ENCODE measurements at regions not wholly inside any gene's neighbourhood (a gene's known extent, or its start where the extent isn't known, plus 50 kb on each side); places are given as distances from the start of the nearest gene placed in this dataset.
A peak's percentile ranks its signal among the peaks of the same experiment; 100 is the strongest.

DNA sequence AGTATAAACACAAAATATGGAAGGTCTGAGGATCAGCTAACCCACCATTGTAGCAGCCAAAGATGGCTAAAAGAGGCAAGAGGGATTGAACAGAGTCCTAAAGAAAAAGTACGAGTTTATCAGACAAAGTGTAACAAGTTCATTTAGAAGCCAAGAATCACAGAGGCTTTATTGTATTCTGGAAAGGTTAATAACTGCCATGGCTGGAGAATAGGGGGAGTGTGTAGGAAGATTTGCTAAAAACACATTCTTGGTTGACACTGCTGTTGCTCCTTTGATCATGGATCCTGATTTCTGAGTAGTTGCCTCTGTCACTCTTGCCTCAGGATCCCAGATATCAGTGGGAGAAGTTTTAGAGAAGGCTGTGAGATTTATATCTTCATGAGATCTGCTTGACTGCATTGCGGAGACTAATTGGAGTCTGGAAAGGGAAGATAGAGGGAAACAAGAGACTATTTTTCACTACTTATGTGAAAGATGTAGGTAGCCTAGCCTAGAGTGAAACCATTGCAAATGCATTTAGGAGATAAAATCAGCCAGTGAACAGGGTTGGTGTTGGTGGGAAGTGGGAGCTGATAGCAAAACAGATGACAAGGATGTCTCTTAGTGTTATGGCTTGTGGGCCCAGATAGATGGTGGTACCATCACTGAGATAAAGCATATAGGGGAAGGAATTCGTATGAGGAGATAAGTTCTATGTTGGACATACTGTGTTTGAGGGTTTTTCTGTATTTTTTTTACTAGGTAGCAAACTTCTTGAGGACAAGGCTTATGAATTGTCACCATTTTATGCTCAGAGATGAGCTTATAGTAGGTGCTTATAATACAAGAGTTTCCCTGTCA is 402.9 kb upstream of the PDE3A start:
- H3K4me3 ChIP-seq (replicated peaks; ENCODE audit: low read depth, low read length): no peak overlapping the region
- no peak for DNase-seq (ENCODE audit: extremely low read depth, low read depth)
- TF ChIP-seq, protein P1, sequence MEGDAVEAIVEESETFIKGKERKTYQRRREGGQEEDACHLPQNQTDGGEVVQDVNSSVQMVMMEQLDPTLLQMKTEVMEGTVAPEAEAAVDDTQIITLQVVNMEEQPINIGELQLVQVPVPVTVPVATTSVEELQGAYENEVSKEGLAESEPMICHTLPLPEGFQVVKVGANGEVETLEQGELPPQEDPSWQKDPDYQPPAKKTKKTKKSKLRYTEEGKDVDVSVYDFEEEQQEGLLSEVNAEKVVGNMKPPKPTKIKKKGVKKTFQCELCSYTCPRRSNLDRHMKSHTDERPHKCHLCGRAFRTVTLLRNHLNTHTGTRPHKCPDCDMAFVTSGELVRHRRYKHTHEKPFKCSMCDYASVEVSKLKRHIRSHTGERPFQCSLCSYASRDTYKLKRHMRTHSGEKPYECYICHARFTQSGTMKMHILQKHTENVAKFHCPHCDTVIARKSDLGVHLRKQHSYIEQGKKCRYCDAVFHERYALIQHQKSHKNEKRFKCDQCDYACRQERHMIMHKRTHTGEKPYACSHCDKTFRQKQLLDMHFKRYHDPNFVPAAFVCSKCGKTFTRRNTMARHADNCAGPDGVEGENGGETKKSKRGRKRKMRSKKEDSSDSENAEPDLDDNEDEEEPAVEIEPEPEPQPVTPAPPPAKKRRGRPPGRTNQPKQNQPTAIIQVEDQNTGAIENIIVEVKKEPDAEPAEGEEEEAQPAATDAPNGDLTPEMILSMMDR (IDR thresholded peaks at IDR 0.05; ENCODE audit: low read depth, low read length, missing control alignments): no peak

DNA sequence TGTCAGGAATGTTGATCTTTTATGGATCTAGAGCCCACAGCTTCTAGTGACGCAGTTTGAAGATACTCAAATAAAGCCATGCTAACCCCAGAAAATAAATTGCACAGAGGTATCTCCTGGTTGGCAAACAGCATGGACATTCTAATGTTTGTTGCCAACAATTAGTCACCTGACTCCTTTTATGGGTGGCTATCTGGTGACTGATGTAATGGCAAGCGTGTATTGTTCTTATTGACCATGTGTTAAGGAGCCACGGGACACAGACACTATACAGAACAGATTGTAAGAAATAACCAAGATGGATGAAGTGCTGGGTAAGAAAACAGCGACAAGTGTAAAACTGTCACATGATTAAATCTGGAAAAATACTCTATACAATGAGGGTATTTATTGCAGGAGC is 401.3 kb upstream of the PDE3A start:
- no peak for DNase-seq (ENCODE audit: extremely low read depth, low read depth)
- TF ChIP-seq, protein P1 (IDR thresholded peaks at IDR 0.05; ENCODE audit: low read depth, low read length, missing control alignments): no peak
- H3K4me3 ChIP-seq (replicated peaks; ENCODE audit: low read depth, low read length): no peak overlapping the region

DNA sequence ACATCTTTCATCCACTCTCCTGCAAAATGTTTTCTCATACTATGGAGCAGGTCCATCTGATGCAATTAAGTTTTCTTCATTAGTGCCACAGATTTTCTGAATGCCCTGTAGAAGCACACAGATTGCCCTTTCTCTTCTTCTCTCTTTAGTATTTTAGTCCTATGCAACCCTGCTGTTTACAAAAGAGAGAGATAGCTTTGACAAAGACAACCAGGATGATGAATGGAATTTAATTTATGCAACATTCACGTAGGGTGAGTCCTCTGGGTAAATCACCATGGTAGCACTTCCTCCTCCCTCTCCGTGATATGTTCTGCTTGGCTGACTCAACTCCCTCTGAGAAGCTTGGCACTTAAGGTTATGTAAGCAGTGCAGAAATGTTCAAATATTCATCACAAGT is 400.9 kb upstream of the PDE3A start:
- no peak overlapping the region for H3K4me3 ChIP-seq (replicated peaks; ENCODE audit: low read depth, low read length)
- TF ChIP-seq, protein P1 (IDR thresholded peaks at IDR 0.05; ENCODE audit: low read depth, low read length, missing control alignments): no peak
- DNase-seq (ENCODE audit: extremely low read depth, low read depth): peak; percentile 36

DNA sequence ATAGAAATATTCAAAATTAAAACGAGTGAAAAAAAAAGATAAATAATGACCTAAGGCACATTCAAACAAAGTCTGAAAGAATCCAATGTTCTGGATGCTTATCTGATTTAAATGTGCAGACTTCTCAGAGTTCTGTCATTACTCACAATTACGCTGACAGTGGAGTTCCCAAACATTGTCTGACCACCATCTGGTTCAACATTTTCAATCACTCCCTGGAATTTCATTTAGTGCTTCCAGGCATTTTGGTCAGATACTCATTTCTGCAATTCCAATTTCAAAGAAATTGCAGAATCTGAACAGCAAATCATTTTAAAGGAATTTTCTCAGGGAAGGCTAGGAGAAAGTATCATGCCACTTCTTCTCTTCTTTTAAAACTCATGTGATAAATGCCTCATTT is 398.2 kb upstream of the PDE3A start:
- TF ChIP-seq, protein P1 (IDR thresholded peaks at IDR 0.05; ENCODE audit: low read depth, low read length, missing control alignments): no peak
- no peak for DNase-seq (ENCODE audit: extremely low read depth, low read depth)

DNA sequence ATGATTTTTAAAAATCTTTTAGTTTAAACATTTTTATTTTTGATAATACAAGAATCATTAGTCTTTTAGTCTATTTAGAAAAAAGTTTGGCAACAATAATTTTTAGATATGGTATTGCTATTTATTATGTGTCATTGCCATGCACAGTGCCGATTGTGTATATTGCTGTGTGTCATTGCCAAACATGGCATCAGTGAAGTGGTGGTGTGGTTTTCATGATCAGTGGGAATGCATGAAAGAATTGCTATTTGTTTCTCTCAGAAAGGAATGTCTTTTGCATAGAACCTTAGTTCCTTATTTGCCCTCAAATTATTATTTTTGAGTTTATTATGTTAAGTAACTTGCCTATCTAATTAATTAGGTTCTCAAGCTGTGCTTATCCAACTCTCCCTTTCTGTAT is 397.5 kb upstream of the PDE3A start:
- H3K4me3 ChIP-seq (replicated peaks; ENCODE audit: low read depth, low read length): no peak overlapping the region
- TF ChIP-seq, protein P1 (IDR thresholded peaks at IDR 0.05; ENCODE audit: low read depth, low read length, missing control alignments): no peak
- no peak for DNase-seq (ENCODE audit: extremely low read depth, low read depth)

More for the DNA sequence above, 398.2 kb upstream of the PDE3A start:
- no peak overlapping the region for H3K4me3 ChIP-seq (replicated peaks; ENCODE audit: low read depth, low read length)

DNA sequence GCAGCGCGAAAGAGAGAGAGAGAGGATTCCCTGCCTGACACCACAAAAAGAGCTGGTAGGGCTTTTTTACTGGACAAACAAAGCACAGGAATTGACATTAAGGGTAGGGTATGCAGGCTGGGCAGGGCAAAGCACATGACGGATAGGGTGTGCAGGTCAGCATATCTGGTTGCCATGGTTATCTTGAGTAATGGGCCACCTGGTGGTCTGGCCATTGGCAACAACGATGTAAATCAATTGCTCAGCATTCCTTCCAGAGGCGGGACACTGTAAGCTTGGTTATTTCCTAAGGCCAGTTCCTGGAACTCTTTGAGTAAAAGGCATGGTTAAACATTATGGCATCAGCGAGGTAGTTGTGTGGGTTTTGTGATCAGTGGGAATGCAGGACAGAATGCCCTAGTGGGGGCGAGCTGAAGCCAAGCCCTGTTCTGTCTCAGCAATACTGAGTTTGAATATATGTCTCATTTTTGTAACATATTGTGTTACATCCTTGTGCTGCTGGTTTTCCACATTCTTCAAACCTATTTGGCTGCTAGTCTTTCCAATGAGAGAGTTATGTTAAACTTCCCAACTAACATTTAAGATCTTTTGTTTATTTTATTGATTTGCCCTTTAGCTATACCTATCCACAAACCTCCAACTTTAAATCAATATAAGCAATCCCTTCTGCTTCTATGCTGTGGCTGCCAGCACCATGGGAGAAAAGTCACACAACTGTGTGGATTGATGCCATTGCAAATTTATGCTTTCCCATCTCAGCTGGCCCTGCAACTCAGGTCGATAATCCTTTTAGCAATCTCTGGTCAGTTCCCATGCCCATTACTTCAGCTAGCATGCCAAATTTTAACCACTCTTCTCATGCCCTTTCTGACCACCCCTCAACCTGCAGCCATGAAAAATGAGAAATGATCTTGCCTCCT is 396.7 kb upstream of the PDE3A start:
- DNase-seq (ENCODE audit: extremely low read depth, low read depth): no peak
- H3K4me3 ChIP-seq (replicated peaks; ENCODE audit: low read depth, low read length): no peak overlapping the region
- TF ChIP-seq, protein P1 (IDR thresholded peaks at IDR 0.05; ENCODE audit: low read depth, low read length, missing control alignments): no peak

Data from HFF-Myc (cell line).